Stimulated activated CD4-positive, alpha-beta T cell treated with anti-CD3 and anti-CD28 coated beads, Interleukin-2, amount 100 ng/mL, for 4 hours (primary cell): ENCODE measurements at regions not wholly inside any gene's neighbourhood (a gene's known extent, or its start where the extent isn't known, plus 50 kb on each side); places are given as distances from the start of the nearest gene placed in this dataset.
A peak's percentile ranks its signal among the peaks of the same experiment; 100 is the strongest.
"Not testable (repeated sequence)": the region's sequence is repeated elsewhere in the genome, so short reads cannot be mapped to it uniquely, and the experiment has no call there.

Experiments used
- DNase-seq: peaks from one replicate; pipeline ENCODE4 v3.0.0-alpha.2; 2020; ENCODE audit warnings: low read depth

- DNase-seq, result no peak
These were observed 53.1 kb downstream of the GGTLC2 start for GRCh38 chr22:22697377-22698117.

- no peak for DNase-seq
These were observed 53.9 kb downstream of the GGTLC2 start for GRCh38 chr22:22698263-22698750.

- no peak for DNase-seq
These were observed 56.2 kb downstream of the GGTLC2 start for GRCh38 chr22:22700631-22701030.

GRCh38 chr22:22701557-22701956 is 57.1 kb downstream of the GGTLC2 start:
- DNase-seq, result not testable (repeated sequence)

- no peak for DNase-seq
These were observed 58.1 kb downstream of the GGTLC2 start for GRCh38 chr22:22702237-22703202.

- no peak for DNase-seq
These were observed 58.8 kb downstream of the GGTLC2 start for GRCh38 chr22:22703203-22703570.

- DNase-seq, result no peak
These were observed 59.3 kb downstream of the GGTLC2 start for GRCh38 chr22:22703715-22704114.

- DNase-seq, result no peak
These were observed 59.9 kb downstream of the GGTLC2 start for GRCh38 chr22:22704156-22704946.

GRCh38 chr22:22705328-22706100 is 61.1 kb downstream of the GGTLC2 start:
- no peak for DNase-seq

- DNase-seq, result no peak
These were observed 62.0 kb downstream of the GGTLC2 start for GRCh38 chr22:22706253-22706915.

- DNase-seq, result no peak
These were observed 65.5 kb downstream of the GGTLC2 start for GRCh38 chr22:22709719-22710445.

GRCh38 chr22:22710719-22711531 is 66.5 kb downstream of the GGTLC2 start:
- DNase-seq, result peak; percentile 61

GRCh38 chr22:22711532-22711913 is 67.1 kb downstream of the GGTLC2 start:
- DNase-seq, result no peak

- no peak for DNase-seq
These were observed 67.8 kb downstream of the GGTLC2 start for GRCh38 chr22:22712092-22712658.

- no peak for DNase-seq
These were observed 68.4 kb downstream of the GGTLC2 start for GRCh38 chr22:22712666-22713365.

- DNase-seq, result no peak
These were observed 69.0 kb downstream of the GGTLC2 start for GRCh38 chr22:22713416-22713815.

- no peak for DNase-seq
These were observed 70.4 kb downstream of the GGTLC2 start for GRCh38 chr22:22714600-22715335.
